HL-60 (cell line): ENCODE measurements at regions not wholly inside any gene's neighbourhood (a gene's known extent, or its start where the extent isn't known, plus 50 kb on each side); places are given as distances from the start of the nearest gene placed in this dataset.

Experiments
- DNase-seq, 2 experiments: peaks; one replicate each; pipeline ENCODE4 v3.0.0-alpha.2; 2010 to 2020; ENCODE audit warnings: low read depth in 1 of 2, low spot score in 1 of 2
- H3K27ac ChIP-seq: fragments of 250-450 bp; sonication (Bioruptor Pico); replicated peaks from 2 replicates; pipeline ENCODE4 v1.5.1; 2020; ENCODE audit warnings: mild to moderate bottlenecking, moderate library complexity
- H3K27me3 ChIP-seq: fragments of 250-450 bp; sonication (Bioruptor Pico); 2 replicates; pipeline ENCODE4 v1.5.1; 2021; ENCODE audit warnings: mild to moderate bottlenecking, moderate library complexity; ENCODE audit not compliant: insufficient read depth, poor library complexity, severe bottlenecking
- H3K4me3 ChIP-seq: replicated peaks from 2 replicates; pipeline ENCODE4 v1.5.1; 2011; ENCODE audit warnings: mild to moderate bottlenecking, control low read depth, low read length; ENCODE audit not compliant: insufficient read depth
- CTCF ChIP-seq: IDR thresholded peaks from one replicate; pipeline ENCODE4 v1.5.1; 2011; ENCODE audit warnings: low read length, control low read depth, inconsistent platforms; ENCODE audit not compliant: insufficient read depth
- GABPA ChIP-seq: IDR thresholded peaks from 2 replicates; pipeline ENCODE4 v1.6.1; 2012; ENCODE audit warnings: low read depth
- POLR2AphosphoS5 ChIP-seq: IDR thresholded peaks from 2 replicates; pipeline ENCODE4 v1.6.1; 2012; ENCODE audit warnings: low read depth
- REST ChIP-seq: IDR thresholded peaks from 2 replicates; pipeline ENCODE4 v1.6.1; 2012; ENCODE audit warnings: low read depth; ENCODE audit not compliant: insufficient replicate concordance
- SPI1 ChIP-seq: IDR thresholded peaks from 2 replicates; pipeline ENCODE4 v1.6.1; 2012; ENCODE audit warnings: low read depth, mild to moderate bottlenecking, borderline replicate concordance

- Histone ChIP-seq H3K4me3 (no peak overlapping the region), H3K27ac (no peak overlapping the region), H3K27me3 (peaks cover 21% of the 10 kb centered on the region)
- no peak for TF ChIP-seq CTCF
- TF ChIP-seq REST, result no peak
- TF ChIP-seq GABPA, result no peak
- TF ChIP-seq POLR2AphosphoS5, result no peak
- DNase-seq, result no peak
Measured at GRCh38 chr12:53805791-53806190, 54.0 kb upstream of the CISTR start.

GRCh38 chr12:53806721-53807120 is 54.9 kb upstream of the CISTR start:
- Histone ChIP-seq H3K4me3 (no peak overlapping the region), H3K27ac (no peak overlapping the region), H3K27me3 (peaks cover 23% of the 10 kb centered on the region)
- no peak for DNase-seq
- TF ChIP-seq GABPA (no peak), POLR2AphosphoS5 (no peak), SPI1 (no peak)

- TF ChIP-seq CTCF, result no peak
- Histone ChIP-seq H3K27me3 (peaks cover 20% of the 10 kb centered on the region), H3K27ac (no peak overlapping the region), H3K4me3 (no peak overlapping the region)
- no peak for DNase-seq
Measured at GRCh38 chr12:53807322-53807860, 55.6 kb upstream of the CISTR start.

- Histone ChIP-seq H3K27ac (no peak overlapping the region), H3K27me3 (peaks cover 16% of the 10 kb centered on the region), H3K4me3 (no peak overlapping the region)
- DNase-seq, result no peak
- TF ChIP-seq CTCF (no peak), SPI1 (no peak), GABPA (no peak), REST (no peak), POLR2AphosphoS5 (no peak)
Measured at GRCh38 chr12:53808023-53808705, 56.4 kb upstream of the CISTR start.
